ENCODE measurements at regions not wholly inside any gene's neighbourhood (a gene's known extent, or its start where the extent isn't known, plus 50 kb on each side); places are given as distances from the start of the nearest gene placed in this dataset.

- H3K4me1 ChIP-seq (ENCODE audit: low read depth): no peaks in the 10 kb centered on the region
- no peaks in the 10 kb centered on the region for H3K9me3 ChIP-seq
- H3K4me3 ChIP-seq: no peak overlapping the region
- no peak for DNase-seq
- intact Hi-C loops (cut with DNase I, micrococcal nuclease): no loop called here
- TF ChIP-seq CTCF (IDR thresholded peaks at IDR 0.05): no peak
- no peak for ATAC-seq
- H3K36me3 ChIP-seq (ENCODE audit: low read depth): no peaks in the 10 kb centered on the region
These were observed 105.3 kb downstream of the OAT start for GRCh38 chr10:124313374-124313773.

- TF ChIP-seq CTCF (IDR thresholded peaks at IDR 0.05): no peak
- ATAC-seq (no peak), DNase-seq (no peak)
- H3K4me3 ChIP-seq: no peak overlapping the region
- H3K36me3 ChIP-seq (ENCODE audit: low read depth): no peaks in the 10 kb centered on the region
- no peaks in the 10 kb centered on the region for H3K9me3 ChIP-seq
- no peaks in the 10 kb centered on the region for H3K4me1 ChIP-seq (ENCODE audit: low read depth)
- intact Hi-C loops (cut with DNase I, micrococcal nuclease): no loop called here
These were observed 109.9 kb downstream of the OAT start for GRCh38 chr10:124308811-124309210.

- H3K4me1 ChIP-seq (ENCODE audit: low read depth): no peaks in the 10 kb centered on the region
- DNase-seq (no peak), ATAC-seq (no peak)
- intact Hi-C loops (cut with DNase I, micrococcal nuclease): no loop called here
- no peaks in the 10 kb centered on the region for H3K36me3 ChIP-seq (ENCODE audit: low read depth)
- no peak for TF ChIP-seq CTCF (IDR thresholded peaks at IDR 0.05)
- no peaks in the 10 kb centered on the region for H3K9me3 ChIP-seq
- H3K4me3 ChIP-seq: no peak overlapping the region
These were observed 110.6 kb downstream of the OAT start for GRCh38 chr10:124308056-124308645.

GRCh38 chr10:124307591-124307990 lies 111.1 kb downstream of the OAT start:
- H3K4me3 ChIP-seq: no peak overlapping the region
- intact Hi-C loops (cut with DNase I, micrococcal nuclease): no loop called here
- TF ChIP-seq CTCF (IDR thresholded peaks at IDR 0.05): no peak
- H3K36me3 ChIP-seq (ENCODE audit: low read depth): no peaks in the 10 kb centered on the region
- DNase-seq: no peak
- no peaks in the 10 kb centered on the region for H3K4me1 ChIP-seq (ENCODE audit: low read depth)
- no peaks in the 10 kb centered on the region for H3K9me3 ChIP-seq
- no peak for ATAC-seq

GRCh38 chr10:124306922-124307371 lies 111.8 kb downstream of the OAT start:
- DNase-seq: peak in 1 of 3 donors; percentile 6
- ATAC-seq: peak; percentile 32
- no peaks in the 10 kb centered on the region for H3K9me3 ChIP-seq
- no peak for TF ChIP-seq CTCF (IDR thresholded peaks at IDR 0.05)
- H3K4me1 ChIP-seq (ENCODE audit: low read depth): no peaks in the 10 kb centered on the region
- H3K36me3 ChIP-seq (ENCODE audit: low read depth): no peaks in the 10 kb centered on the region
- H3K4me3 ChIP-seq: no peak overlapping the region
- intact Hi-C loops (cut with DNase I, micrococcal nuclease): no loop called here

- Histone ChIP-seq H3K36me3 (ENCODE audit: low read depth) (no peaks in the 10 kb centered on the region), H3K4me1 (ENCODE audit: low read depth) (no peaks in the 10 kb centered on the region), H3K4me3 (no peak overlapping the region), H3K9me3 (no peaks in the 10 kb centered on the region)
- TF ChIP-seq CTCF (IDR thresholded peaks at IDR 0.05): no peak
- intact Hi-C loops (cut with DNase I, micrococcal nuclease): no loop called here
- DNase-seq (no peak), ATAC-seq (no peak)
These were observed 112.2 kb downstream of the OAT start for GRCh38 chr10:124306520-124306919.
